Fibroblast of skin of left quadriceps (primary cell): ENCODE measurements at regions not wholly inside any gene's neighbourhood (a gene's known extent, or its start where the extent isn't known, plus 50 kb on each side); places are given as distances from the start of the nearest gene placed in this dataset.

Source experiments
- DNase-seq, 2 experiments: peaks; one replicate each; pipeline ENCODE4 v3.0.0-alpha.2; 2013; ENCODE audit warnings: low read depth in 2 of 2

DNA sequence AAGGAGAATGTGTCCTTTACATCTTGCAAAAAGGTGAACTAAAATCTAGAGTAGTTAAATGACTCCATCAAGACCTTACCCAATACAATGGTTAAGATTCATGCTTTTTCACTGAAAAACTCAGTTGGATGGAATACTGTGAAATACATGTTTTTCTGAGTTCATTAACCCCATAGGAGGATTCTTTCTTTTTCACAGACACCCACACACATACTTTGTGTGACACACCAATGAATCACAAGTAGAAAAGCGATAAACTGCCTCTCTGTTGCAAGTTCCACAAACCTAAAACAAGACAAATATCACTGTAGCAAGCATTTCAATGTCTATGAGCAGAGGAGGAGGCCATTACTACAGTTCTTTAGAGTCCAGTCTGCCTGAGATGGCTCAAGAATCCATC, 258.8 kb upstream of the CDH5 start:
- DNase-seq: peak; percentile 80 to 83

DNA sequence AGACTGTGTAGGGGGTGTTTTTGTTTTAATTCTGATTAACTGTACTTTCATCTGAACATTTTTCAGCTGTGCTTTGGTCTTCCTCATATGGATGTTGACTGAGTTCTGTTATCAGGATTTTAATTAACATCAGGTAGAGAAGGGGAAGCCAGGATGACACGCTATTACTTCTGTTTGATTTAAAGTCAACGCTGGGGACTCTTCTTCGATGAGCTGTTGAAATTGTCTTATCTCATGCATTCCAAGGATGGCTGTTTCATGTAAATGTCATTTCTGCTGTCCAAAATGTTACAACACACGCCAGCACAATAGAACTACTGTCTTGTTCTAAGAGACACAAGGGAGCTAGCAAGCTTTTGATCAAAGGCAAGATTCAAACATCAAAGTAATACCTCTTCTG, 263.3 kb upstream of the CDH5 start:
- no peak for DNase-seq

DNA sequence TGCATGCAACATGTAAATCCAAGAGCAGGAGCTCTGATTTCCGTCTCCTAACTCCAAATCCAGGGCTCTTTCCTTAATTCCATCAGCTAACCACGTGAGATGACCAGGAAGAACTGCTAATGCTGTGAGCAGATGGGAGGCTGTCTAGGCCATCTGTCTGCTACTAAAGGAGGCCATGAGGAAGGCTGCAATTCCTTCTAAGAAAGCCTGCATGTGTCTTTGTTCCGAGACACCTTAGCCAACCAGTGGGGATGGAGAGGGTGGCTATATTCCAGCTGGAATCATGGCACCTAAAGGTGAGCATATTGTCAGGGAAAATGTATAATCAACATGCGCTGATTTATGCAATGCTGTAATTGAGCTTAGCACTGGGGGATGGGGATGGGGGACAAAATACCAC, 267.2 kb upstream of the CDH5 start:
- no peak for DNase-seq

DNA sequence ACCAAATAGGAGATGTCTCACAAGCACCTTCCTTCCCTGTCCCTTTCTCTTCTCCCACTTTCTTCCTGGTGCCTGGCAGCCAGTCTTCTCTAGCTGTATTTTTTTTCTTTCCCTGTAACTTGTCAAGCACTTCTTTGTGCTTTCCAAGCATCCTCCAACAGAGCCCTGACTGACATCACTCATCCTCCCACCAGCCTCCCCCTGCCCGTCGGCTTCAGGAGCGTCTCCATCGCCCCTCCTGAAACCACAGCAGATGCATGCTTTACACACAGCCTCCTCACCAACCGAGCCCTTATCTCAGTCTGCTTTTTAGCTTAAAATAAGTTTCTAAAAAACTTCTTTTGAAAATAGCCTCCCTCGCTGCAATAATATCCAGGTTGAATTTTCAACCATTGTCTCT, 268.7 kb upstream of the CDH5 start:
- no peak for DNase-seq

DNA sequence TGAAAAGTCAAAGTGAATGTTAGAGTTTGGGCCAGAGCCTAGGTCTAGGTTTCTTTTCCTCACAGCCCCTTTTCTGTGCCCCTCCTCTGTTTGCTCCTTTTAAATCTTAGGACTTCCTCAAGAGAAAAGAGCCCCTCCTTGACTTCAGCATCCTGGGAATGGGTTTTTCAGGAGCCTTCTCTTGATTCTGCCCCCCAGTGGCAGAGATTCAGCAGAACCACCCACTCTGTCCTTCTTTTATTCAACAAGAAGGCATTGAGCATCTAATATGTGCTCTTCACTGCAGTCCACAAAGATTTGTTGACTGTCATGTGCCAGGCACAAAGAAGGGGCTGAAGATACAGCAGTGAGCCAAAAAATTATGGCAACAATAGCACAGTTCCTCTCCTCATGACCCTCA, 270.8 kb upstream of the CDH5 start:
- no peak for DNase-seq

DNA sequence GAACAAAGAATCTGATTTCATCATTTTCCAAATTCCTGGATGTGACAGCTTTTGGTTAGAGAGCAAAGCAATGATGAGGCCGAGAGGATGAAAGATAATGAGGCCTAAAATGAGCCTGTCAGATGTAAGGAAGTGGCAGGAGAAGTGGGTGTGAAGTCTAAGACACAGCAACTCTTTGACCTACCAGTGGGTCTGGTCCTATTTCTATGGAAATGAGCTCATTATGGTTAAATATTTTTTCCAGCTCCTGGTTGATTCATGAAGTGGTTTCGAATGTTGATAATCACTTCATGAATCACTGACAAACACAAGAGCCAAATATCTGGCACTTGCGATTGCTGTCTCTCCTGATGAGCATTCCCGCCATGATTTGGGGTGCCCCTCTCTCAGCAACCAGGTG, 273.3 kb upstream of the CDH5 start:
- no peak for DNase-seq

DNA sequence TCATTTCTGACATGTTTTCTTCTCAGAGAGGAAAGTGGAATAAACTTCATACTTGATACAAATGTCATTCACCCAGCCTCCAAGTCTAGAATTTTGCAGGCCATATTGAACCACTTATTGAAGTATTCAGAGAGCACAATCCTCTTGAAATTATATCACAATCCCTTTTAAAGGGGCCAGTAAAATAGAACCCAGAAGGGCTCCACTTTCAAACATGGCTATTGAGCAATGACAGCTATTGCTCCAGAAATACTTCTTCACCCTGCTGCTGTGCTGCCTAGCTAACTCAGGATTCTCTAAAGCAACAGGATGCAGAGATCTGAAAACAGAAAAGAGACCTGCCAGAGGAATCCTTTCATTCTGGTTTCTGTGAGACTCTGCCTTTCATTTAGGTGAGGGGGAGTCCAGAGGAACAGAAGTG, 275.0 kb upstream of the CDH5 start:
- DNase-seq: peak; percentile 80 to 81

DNA sequence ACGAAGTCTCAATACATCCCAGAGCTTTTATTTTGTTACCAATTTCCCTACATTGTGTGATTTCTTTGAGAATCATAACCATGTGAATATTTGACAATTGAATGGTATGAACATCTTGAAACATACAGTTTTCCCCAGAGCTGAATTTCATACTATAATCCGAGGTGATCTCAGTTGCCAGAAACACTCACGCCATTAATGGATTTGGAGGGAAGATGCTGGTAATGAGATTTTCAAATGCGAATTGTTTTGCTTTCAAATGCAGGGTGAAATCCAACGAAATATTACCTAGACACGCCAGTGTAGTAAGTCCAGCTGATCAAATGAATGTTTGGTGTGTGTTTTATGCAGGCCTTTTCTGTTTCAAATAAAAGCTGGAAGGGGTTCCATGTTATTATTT, 277.8 kb upstream of the CDH5 start:
- DNase-seq: no peak

DNA sequence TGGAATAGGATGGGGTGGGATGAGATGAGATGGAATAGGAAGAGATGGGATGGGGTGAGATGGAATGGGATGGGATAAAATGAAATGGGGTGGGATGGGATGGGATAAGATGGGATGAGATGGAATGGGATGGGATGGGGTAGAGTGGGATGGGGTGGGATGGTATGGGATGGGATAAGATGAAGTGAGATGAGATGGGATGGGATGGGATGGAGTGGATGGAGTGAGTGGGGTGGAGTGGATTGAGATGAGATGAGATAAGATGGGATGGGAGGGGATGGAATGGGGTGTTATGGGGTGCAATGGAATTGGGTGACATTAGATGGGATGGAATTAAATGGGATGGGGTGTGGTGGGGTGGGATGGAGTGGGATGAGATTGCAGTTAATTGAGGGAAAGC, 279.2 kb upstream of the CDH5 start:
- no peak for DNase-seq

DNA sequence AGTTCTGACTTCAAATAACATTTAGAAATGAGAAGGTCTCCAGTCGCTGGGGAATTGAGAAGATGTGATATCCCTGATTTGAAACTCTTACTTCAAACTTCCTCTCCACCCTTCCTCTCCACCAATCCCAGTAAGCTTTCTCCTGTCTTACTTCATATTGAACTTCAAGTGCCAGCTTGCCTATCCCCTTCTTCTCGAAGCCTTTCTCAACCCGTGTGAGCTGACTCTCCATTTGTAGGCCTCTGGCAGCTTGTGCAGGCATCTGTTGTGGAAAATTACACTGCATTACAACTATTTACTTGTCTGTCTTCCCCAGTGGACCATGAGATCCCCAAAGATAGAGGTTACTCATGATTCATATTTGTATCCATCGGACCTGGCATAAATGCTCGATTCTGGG, 280.8 kb upstream of the CDH5 start:
- DNase-seq: no peak

DNA sequence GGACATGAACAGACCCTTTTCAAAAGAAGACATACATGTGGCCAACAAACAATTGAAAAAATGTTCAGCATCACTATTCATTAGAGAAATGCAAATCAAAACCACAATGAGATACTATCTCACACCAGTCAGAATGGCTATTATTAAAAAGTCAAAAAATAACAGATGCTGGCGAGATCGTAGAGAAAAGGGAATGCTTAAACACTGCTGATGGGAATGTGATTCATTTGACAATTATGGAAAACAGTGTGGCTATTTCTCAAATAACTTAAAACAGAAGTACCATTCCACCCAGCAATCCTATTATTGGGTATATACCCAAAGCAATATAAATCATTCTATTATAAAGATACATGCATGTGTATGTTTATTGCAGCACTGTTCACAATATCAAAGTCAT, 281.8 kb upstream of the CDH5 start:
- peak in 1 of 2 experiments; percentile 52 for DNase-seq

DNA sequence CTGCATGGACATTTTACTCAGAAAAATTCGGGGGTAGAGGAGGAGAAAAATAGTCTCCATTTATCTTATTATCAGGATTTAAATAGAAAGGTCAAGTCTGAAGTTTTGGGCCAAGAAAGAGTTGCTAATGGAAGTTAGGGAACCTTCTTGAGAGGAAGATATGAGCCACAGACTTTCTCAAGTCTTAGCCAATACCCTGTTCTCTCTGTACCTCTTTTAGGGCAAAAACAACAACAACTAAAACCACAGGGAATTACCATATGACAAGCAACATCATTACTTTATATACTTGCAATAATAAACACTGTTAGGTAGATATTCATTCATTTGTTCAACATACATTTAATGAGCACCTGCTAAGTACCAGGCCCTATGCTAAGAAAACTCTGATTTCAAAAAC, 282.2 kb upstream of the CDH5 start:
- DNase-seq: no peak

DNA sequence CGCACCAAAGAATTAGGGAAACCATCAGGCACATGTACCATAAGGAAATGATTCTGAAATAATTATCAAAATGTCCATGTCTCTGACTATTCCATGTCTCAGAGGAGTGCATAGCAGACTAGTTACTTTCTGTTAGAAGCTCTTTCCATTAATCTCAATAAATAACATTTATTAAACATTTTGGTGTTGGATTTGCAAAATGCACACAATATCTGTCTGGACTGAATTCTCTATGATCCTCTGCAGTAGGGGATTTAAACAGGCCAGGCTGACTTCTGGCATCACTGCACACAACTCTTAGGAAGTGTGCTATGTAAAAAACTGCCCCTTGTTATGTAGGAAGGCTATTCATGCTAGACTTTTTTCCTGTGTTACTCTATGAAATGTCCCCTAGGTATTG, 283.3 kb upstream of the CDH5 start:
- peak in 1 of 2 experiments; percentile 15 for DNase-seq

DNA sequence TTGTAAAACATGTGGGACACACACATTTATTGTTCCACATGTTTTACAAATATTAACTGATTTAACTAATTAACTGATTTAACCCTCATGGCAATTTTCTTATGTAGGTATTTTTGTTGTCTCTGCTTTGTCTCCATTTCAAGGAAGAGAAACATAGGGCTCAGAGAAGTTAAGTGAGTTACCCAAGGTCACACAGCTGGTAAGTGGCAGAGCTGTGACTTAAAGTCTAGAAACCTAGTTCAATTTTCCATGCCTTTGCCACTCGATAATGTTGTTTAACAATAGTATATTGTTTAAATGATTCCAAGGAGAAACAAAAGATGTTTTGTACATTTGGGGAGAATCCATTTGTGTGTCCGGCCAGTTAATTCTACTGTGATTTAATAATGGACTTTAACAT, 284.1 kb upstream of the CDH5 start:
- DNase-seq: no peak

DNA sequence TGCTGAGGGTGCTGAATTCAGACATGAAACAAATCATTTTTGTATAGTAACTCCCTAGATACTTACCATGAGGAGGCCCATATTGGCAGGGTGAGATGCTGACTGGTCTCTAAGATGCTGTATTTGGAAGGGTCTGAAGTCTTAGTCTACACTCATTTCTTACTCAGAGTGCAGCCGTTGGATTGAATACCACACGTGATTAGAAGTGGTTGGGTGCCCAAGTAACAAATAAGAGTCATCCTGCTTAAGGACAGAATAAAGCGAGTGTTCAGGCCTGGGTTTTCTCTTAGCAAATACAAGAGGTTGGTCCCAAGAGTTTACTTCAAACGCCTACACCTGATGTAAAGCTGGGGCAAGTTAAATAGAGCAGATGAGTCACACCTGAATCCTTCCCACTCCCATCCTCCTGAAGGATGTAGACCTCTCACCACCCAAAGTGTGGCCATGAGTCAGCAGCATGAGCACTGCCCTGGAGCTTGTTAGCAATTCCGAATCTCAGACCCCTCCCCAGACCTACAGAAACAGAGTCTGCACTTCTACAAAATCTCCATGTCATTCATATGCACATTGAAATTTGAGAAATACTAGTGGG, 284.6 kb upstream of the CDH5 start:
- DNase-seq: peak; percentile 69 to 74

DNA sequence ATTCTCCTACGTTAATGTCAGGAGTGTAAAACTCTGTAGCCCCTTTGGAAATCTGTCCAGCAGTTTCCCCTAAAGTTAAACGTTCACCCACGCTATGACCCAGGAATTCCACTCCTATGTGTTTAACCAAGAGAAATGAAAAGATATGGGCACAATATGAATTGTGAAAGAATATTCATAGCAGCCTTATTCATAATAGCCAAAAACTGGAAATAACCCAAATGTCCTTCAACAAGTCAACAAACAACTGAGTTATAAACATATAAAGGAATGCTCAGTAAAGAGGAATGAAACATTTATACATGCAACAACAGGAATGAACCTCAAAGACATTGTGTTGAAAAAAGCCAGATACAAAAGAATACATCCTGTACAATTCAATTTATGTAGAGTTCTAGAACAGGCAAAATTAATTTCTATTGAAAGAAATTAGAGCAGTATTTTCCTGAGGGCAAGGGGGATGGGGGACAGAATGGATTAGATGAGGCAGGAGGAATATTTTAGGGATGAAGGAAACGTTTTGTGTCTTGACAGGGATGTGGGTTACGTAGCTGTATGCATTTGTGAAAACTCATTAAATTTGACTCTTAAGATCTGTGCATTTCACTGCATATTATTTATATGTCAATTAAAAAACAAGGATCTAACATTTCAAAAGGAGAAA, 286.7 kb upstream of the CDH5 start:
- DNase-seq: peak in 1 of 2 experiments; percentile 25

DNA sequence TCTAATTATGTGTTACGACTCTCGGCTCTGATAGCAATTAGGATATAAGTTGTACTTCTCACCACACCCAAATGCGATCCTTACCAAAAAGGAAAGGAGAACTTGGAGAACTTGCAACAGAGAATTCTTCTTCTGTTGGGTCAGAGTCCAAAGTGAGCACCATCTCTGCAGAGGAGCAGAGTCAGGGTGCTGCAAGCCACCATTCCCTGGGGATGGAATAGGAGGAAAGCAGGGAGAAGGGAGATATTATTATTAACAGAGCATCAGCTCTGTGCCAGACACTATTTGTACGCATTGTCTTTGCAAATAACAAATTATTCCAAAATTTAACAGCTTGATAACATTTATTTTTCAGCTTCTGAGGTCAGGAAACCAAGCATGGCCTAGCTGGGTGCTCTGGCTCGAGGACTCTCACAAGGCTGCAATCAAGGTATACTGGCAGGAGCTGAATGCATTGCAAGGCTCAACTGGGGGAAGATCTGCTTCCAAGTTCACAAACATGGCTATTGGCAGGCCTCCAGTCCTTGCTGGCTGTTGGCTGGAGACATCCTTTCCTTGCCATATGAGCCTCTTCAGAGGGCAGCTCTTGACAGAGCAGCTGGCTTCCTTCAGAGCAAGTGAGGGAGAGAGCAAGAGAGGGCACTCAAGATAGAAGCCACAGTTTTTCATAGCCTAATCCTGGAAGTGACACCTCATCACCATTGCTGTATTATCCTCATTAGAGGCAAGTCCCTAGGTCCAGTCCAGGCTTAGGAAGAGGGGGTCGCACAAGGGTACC, 296.2 kb upstream of the CDH5 start:
- peak in 1 of 2 experiments; percentile 37 for DNase-seq

DNA sequence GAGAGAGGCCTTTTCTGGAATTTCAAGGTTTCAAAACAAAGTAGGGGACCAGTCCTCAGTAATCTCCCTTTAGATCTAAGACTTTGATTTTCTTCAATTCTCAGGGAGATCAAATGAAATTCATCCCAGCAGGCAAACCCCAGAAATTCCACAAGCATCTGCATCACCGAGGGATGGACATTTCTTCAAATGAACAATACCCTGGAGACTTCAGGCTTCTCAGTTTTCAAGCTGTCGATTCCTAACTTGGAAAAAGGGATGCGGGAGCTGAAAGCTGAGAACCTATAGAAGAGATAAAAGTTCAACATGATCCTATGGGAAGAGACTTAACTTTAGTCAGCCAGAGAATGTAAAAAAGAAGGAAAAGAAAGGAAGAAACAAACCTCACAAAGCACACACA, 296.9 kb upstream of the CDH5 start:
- DNase-seq: peak; percentile 80 to 84

DNA sequence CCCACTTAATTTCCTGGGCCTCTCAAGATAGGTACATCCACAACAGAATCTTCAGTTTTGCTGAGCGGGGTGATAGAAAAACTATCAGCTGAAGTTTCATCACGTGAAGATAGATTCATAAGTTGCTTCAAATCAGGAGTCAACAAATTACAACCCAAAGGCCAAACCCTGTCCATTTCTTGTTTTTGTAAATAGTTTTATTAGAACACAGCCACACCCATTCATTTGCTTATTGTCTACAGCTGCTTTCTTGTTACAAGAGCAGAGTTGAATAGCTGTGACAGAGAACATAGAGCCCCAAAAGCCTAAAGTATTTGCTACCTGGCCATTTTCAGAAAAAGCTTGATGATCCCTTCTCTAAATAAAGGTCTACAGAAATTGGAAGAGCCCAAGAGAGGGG, 300.1 kb upstream of the CDH5 start:
- no peak for DNase-seq

DNA sequence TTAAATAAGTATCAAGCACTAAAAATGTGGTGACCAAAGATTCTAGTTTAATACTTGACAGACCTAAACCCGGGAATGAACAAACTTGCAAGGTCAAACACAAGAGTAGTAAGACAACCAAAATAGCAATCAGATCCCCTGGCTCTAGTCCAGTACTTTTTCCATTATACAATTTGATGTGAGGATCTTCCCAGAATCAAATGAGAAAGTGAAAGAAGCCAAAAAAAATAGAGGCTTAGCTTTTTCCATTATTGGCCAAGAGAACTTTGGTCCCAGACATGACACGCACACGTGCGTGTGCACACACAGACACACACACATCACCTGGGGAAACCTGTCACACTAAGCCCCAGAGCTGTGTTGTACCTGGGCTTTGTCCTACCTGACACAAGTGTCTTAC, 300.6 kb upstream of the CDH5 start:
- no peak for DNase-seq

DNA sequence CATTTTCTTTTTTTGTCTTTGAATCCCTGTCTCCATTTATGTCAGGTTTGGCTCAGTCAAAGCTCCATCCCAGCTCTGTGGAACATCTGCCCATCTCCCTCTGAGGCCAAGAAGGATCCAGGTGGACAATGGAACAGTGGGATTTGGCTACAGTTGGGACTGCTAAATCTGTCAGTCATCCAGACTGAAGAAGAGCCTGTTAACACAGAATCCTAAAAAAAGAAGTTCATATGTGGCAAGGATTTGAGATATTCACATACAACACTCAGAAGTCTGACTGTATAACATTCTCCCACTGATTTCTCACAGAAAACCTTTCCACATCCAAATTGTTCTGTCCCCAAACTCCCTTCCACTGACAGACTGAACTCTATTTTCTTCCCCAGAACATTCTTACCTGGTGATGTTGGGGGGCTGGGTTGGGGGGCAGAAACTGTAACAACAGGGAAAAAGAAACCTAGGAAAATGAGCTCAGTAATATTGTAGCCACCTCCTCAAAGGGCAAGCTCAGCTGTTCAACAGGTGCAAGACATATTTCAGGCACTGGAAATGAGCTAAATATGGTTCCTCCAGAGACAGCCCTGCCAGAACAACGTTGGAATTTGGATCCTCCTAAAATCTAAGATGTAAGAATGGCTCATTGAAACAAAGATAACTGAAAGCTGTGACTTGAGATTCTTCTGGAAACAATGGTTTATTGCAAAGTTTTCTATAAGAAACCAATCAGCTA, 301.5 kb upstream of the CDH5 start:
- DNase-seq: no peak

DNA sequence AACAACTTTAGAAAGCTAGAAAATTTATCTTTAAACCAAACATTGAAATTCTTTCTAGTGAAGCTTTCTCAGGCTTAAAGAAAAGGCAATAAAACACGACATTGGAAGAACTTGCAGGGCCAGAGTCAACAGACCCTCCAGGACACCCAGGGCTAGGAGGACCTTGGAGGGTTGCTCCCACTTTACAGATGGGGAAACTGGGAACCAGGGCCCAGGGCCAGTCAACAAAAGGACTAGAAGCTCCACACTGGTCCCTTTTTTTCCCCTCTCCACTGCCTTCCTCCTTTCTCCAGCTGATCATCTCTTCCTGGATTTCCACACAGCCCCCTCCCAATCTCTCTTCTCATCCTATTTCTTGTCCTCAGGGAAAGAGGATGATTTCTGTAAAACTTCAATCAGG, 307.7 kb upstream of the CDH5 start:
- DNase-seq: no peak
